Activated T-cell treated with anti-CD3 and anti-CD28 coated beads, Interleukin-2, amount 50 U/mL, for 1 hour (primary cell): ENCODE measurements at regions not wholly inside any gene's neighbourhood (a gene's known extent, or its start where the extent isn't known, plus 50 kb on each side); places are given as distances from the start of the nearest gene placed in this dataset.

Source experiments
- DNase-seq: peaks from one replicate; pipeline ENCODE4 v3.0.0-alpha.2; 2020

DNA sequence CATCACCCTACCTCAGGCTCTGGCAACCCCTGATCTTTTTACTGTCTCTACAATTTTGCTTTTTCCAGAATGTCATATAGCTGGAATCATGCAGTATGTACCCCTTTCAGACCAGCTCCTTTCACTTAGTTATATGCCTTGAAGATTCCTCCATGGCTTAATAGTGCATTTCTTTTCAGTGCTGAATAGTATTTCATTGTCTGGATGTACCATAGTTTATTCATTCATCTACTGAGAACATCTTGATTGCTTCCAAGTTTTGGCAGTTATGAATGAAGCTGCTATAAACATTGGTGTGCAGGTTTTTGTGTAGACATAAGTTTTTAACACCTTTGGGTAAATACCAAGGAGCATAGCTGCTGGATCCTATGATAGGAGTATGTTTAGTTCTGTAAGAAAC lies 50.8 kb upstream of the ANP32A start:
- no peak for DNase-seq

GRCh38 chr15:68874788-68875187 lies 54.1 kb upstream of the ANP32A start:
- DNase-seq: no peak

DNA sequence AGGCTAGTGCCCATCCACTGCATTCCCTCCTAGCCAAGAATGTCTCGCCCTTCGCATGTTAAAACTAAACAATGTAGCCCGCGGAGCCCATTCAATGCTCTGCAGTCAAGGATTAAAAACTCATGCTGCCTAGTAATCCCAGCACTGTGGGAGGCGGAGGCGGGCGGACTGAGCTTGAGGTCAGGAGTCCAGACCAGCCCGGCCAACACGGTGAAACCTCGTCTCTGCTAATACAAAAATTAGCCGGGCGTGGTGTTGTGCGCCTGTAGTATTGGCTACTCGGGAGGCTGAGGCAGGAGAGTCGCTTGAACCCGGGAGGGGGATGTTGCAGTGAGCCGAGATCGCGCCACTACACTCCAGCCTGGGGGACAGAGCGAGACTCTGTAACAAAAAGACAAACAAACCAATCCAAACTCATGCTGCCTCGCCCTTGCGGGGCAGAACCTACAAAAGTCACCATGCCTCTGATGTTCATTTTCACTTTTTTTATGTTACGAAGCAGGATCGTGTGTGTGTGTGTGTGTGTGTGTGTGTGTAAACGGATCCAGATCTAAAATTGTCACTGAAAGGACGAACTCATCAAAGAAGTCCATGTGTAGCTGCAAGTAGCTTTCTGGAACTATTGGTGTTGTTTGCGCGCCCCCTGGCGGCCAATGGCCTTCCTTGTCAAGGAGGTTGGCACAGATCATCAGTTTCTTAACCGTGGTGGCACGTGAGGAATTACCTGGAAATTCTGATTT lies 54.8 kb upstream of the SPESP1 start:
- DNase-seq: peak; percentile 92

DNA sequence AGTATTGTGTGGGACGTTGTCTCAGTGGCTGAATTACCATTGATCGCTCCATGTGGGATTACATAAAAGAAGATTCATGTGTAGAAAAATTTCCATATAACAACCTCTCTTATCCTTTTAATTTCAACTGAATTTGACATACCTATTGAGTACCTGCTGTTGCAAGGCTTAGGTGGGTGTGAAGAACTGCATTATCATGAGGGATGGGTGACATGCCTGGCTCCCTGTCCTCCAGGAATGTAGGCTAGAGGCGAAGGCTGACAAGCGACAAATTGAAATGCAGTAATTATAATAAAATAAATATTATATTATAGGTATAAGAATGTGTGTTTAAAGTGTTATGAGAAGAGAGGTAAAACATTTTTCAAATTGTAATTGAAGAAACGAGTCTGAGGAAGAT lies 52.7 kb upstream of the SPESP1 start:
- DNase-seq: no peak

GRCh38 chr15:68880382-68880781 lies 49.9 kb upstream of the SPESP1 start:
- no peak for DNase-seq
